GDM1 (cell line): ENCODE measurements at regions not wholly inside any gene's neighbourhood (a gene's known extent, or its start where the extent isn't known, plus 50 kb on each side); places are given as distances from the start of the nearest gene placed in this dataset.

Experiments
- DNase-seq: peaks from one replicate; lab custom pipeline; 2025; lab: John Stamatoyannopoulos, UW

- DNase-seq, result no peak
These were observed 91.1 kb upstream of the WSCD2 start for GRCh38 chr12:108037960-108038359.

GRCh38 chr12:108039794-108040193 is 89.3 kb upstream of the WSCD2 start:
- no peak for DNase-seq

GRCh38 chr12:108040947-108041346 is 88.1 kb upstream of the WSCD2 start:
- no peak for DNase-seq

- no peak for DNase-seq
These were observed 85.8 kb upstream of the WSCD2 start for GRCh38 chr12:108043286-108043685.

- DNase-seq, result no peak
These were observed 85.1 kb upstream of the WSCD2 start for GRCh38 chr12:108043750-108044533.

GRCh38 chr12:108046135-108046534 is 83.0 kb upstream of the WSCD2 start:
- DNase-seq, result no peak

GRCh38 chr12:108046650-108047049 is 82.4 kb upstream of the WSCD2 start:
- DNase-seq, result no peak

GRCh38 chr12:108047071-108047550 is 82.0 kb upstream of the WSCD2 start:
- no peak for DNase-seq

- DNase-seq, result no peak
These were observed 80.4 kb upstream of the WSCD2 start for GRCh38 chr12:108048686-108049085.

GRCh38 chr12:108050696-108051095 is 78.4 kb upstream of the WSCD2 start:
- no peak for DNase-seq

GRCh38 chr12:108052260-108052659 is 76.8 kb upstream of the WSCD2 start:
- no peak for DNase-seq

- no peak for DNase-seq
These were observed 75.6 kb upstream of the WSCD2 start for GRCh38 chr12:108053512-108053911.

GRCh38 chr12:108054496-108054895 is 74.6 kb upstream of the WSCD2 start:
- DNase-seq, result no peak

- DNase-seq, result no peak
These were observed 73.9 kb upstream of the WSCD2 start for GRCh38 chr12:108055141-108055540.

GRCh38 chr12:108060067-108060466 is 69.0 kb upstream of the WSCD2 start:
- no peak for DNase-seq

GRCh38 chr12:108060903-108061302 is 68.2 kb upstream of the WSCD2 start:
- DNase-seq, result no peak

GRCh38 chr12:108063192-108063591 is 65.9 kb upstream of the WSCD2 start:
- DNase-seq, result no peak

GRCh38 chr12:108065069-108065468 is 64.0 kb upstream of the WSCD2 start:
- no peak for DNase-seq

GRCh38 chr12:108066583-108067577 is 62.2 kb upstream of the WSCD2 start:
- DNase-seq, result no peak

- no peak for DNase-seq
These were observed 59.4 kb upstream of the WSCD2 start for GRCh38 chr12:108069651-108070165.

- no peak for DNase-seq
These were observed 53.5 kb upstream of the WSCD2 start for GRCh38 chr12:108075561-108075960.

GRCh38 chr12:108076556-108076955 is 52.5 kb upstream of the WSCD2 start:
- DNase-seq, result no peak

- no peak for DNase-seq
These were observed 50.7 kb upstream of the WSCD2 start for GRCh38 chr12:108078428-108078827.
